NCI-H1092 treated with DMSO at 0.1 percent for 48 hours (cell line): ENCODE measurements at regions not wholly inside any gene's neighbourhood (a gene's known extent, or its start where the extent isn't known, plus 50 kb on each side); places are given as distances from the start of the nearest gene placed in this dataset.
"Not testable (repeated sequence)": the region's sequence is repeated elsewhere in the genome, so short reads cannot be mapped to it uniquely, and the experiment has no call there.

Experiments used
- DNase-seq: peaks from one replicate; lab custom pipeline; 2025; lab: John Stamatoyannopoulos, UW

GRCh38 chr4:126526335-126526734, 1106.4 kb upstream of the INTU start:
- no peak for DNase-seq

- DNase-seq = no peak
These were observed 1102.8 kb upstream of the INTU start for GRCh38 chr4:126529997-126530396.

- DNase-seq = no peak
These were observed 1101.7 kb upstream of the INTU start for GRCh38 chr4:126530996-126531585.

GRCh38 chr4:126532527-126532926, 1100.2 kb upstream of the INTU start:
- DNase-seq = no peak

- no peak for DNase-seq
These were observed 1099.5 kb upstream of the INTU start for GRCh38 chr4:126533146-126533805.

GRCh38 chr4:126539771-126540170, 1093.0 kb upstream of the INTU start:
- DNase-seq = no peak

GRCh38 chr4:126541820-126542219, 1090.9 kb upstream of the INTU start:
- no peak for DNase-seq

- DNase-seq = peak; percentile 55
These were observed 1088.5 kb upstream of the INTU start for GRCh38 chr4:126544276-126544675.

GRCh38 chr4:126546197-126546596, 1086.6 kb upstream of the INTU start:
- not testable (repeated sequence) for DNase-seq

GRCh38 chr4:126547352-126547751, 1085.4 kb upstream of the INTU start:
- no peak for DNase-seq

- no peak for DNase-seq
These were observed 1083.9 kb upstream of the INTU start for GRCh38 chr4:126548890-126549289.

GRCh38 chr4:126552321-126552720, 1080.4 kb upstream of the INTU start:
- no peak for DNase-seq

- no peak for DNase-seq
These were observed 1079.5 kb upstream of the INTU start for GRCh38 chr4:126553248-126553647.

GRCh38 chr4:126558596-126558995, 1074.2 kb upstream of the INTU start:
- DNase-seq = no peak

GRCh38 chr4:126559961-126560360, 1072.8 kb upstream of the INTU start:
- DNase-seq = no peak

- DNase-seq = no peak
These were observed 1072.0 kb upstream of the INTU start for GRCh38 chr4:126560794-126561193.

- no peak for DNase-seq
These were observed 1069.4 kb upstream of the INTU start for GRCh38 chr4:126563389-126563788.

- DNase-seq = no peak
These were observed 1068.4 kb upstream of the INTU start for GRCh38 chr4:126564283-126564854.

- no peak for DNase-seq
These were observed 1063.8 kb upstream of the INTU start for GRCh38 chr4:126568652-126569570.

- no peak for DNase-seq
These were observed 1060.5 kb upstream of the INTU start for GRCh38 chr4:126572264-126572663.

- DNase-seq = no peak
These were observed 1050.0 kb upstream of the INTU start for GRCh38 chr4:126582737-126583136.

- DNase-seq = no peak
These were observed 1049.2 kb upstream of the INTU start for GRCh38 chr4:126583509-126583908.

GRCh38 chr4:126591583-126591982, 1041.2 kb upstream of the INTU start:
- no peak for DNase-seq
